ENCODE measurements at regions not wholly inside any gene's neighbourhood (a gene's known extent, or its start where the extent isn't known, plus 50 kb on each side); places are given as distances from the start of the nearest gene placed in this dataset.

GRCh38 chr13:74978591-74978990 lies 503.4 kb downstream of the TBC1D4 start:
- no peak overlapping the region for H2BK120ac ChIP-seq (replicated peaks; ENCODE audit: low read depth, low read length)

More at GRCh38 chr13:74978591-74978990, 503.4 kb downstream of the TBC1D4 start:
- TF ChIP-seq YY1 (IDR thresholded peaks at IDR 0.05; ENCODE audit: low read depth, low read length) = 0 out of 2 replicates have a peak, but pooled peaks have one; percentile 22
- TF ChIP-seq NANOG (IDR thresholded peaks at IDR 0.05; ENCODE audit: insufficient read depth, low read depth, low read length, poor library complexity, severe bottlenecking) = no peak
- 79% methylated on average over 6 of the region's 6 CpGs; no CpG with 5 or more reads in 1 of the 2 experiments for WGBS, 2 experiments (ENCODE audit: extremely low coverage in 1 of 2, insufficient coverage in 1 of 2, insufficient read length in 1 of 2, insufficient replicate concordance in 2 of 2, low coverage in 1 of 2, low lambda C conversion rate in 2 of 2, missing lambda C conversion rate in 1 of 2)
- Histone ChIP-seq H3K23me2 (ENCODE audit: low read depth, low read length) (no peaks in the 10 kb centered on the region), H3K4me1 (replicated peaks in 1 of 4; ENCODE audit: control insufficient read depth in 3 of 4, insufficient read depth in 4 of 4, low read length in 3 of 4) (peaks cover 0 to 5% (median 0%) of the 10 kb centered on the region in 4 experiments; a peak in 3 of 7 replicates), H3K79me2 (ENCODE audit: control insufficient read depth in 1 of 2, insufficient read depth in 2 of 2, low read length in 2 of 2) (no peaks in the 10 kb centered on the region), H3K14ac (ENCODE audit: insufficient read length) (no peak overlapping the region), H4K20me1 (replicated peaks in 1 of 2; ENCODE audit: control insufficient read depth in 1 of 2, insufficient read depth in 2 of 2, low read length in 2 of 2) (no peaks in the 10 kb centered on the region), H3K79me1 (ENCODE audit: low read depth, low read length) (no peaks in the 10 kb centered on the region), H3K56ac (replicated peaks; ENCODE audit: insufficient read length, low read depth, low read length) (no peak overlapping the region), H3K27ac (ENCODE audit: low read depth, low read length) (no peak overlapping the region), H3K23ac (ENCODE audit: insufficient read length) (no peak overlapping the region), H2BK12ac (ENCODE audit: low read depth, low read length) (no peak overlapping the region), H3K18ac (ENCODE audit: extremely low read depth, low read length) (no peak overlapping the region; the same call in 1 of the 2 replicates), H4K8ac (ENCODE audit: extremely low read depth, insufficient read depth, low read length) (no peak overlapping the region), H3K4me3 (ENCODE audit: extremely low read depth in 1 of 4, insufficient read depth in 2 of 4, low read depth in 3 of 4, low read length in 4 of 4) (no peak overlapping the region), H3K4me2 (ENCODE audit: insufficient read depth in 1 of 2, low read depth in 2 of 2, low read length in 2 of 2) (no peak overlapping the region), H3K9ac (replicated peaks in 1 of 4; ENCODE audit: extremely low read depth in 1 of 4, low read depth in 3 of 4, low read length in 3 of 4) (no peak overlapping the region), H2AFZ (ENCODE audit: low read length) (0 out of 2 replicates have a peak overlapping the region, but pooled peaks have one; percentile 9), H4K91ac (replicated peaks; ENCODE audit: insufficient read length, low read length) (no peak overlapping the region), H2BK5ac (ENCODE audit: low read depth, low read length) (no peak overlapping the region), H3K9me3 (ENCODE audit: insufficient read depth in 2 of 2, low read depth in 1 of 2, low read length in 1 of 2) (no peaks in the 10 kb centered on the region), H2AK5ac (ENCODE audit: low read depth, low read length) (no peak overlapping the region), H3K27me3 (replicated peaks in 1 of 4; ENCODE audit: control insufficient read depth in 3 of 4, extremely low read depth in 1 of 4, insufficient read depth in 3 of 4, low read length in 3 of 4) (no peaks in the 10 kb centered on the region), H2BK15ac (ENCODE audit: low read length) (no peak overlapping the region), H2BK20ac (ENCODE audit: low read length) (no peak overlapping the region), H4K5ac (ENCODE audit: insufficient read length, low read depth, low read length) (no peak overlapping the region), H3K36me3 (ENCODE audit: control insufficient read depth in 2 of 4, insufficient read depth in 4 of 4, low read length in 3 of 4) (no peaks in the 10 kb centered on the region), H3K4ac (replicated peaks; ENCODE audit: insufficient read length, low read depth, low read length) (no peak overlapping the region)
- no peak for FAIRE-seq
- DNase-seq (ENCODE audit: low read depth in 1 of 2, low spot score in 2 of 2) = no peak
- POLR2A ChIA-PET (ENCODE audit: partially characterized antibody) = no interaction called here
- CTCF ChIA-PET (ENCODE audit: partially characterized antibody) = interaction anchor here (0.9 kb wide), 1 partner anchor 9 kb away, joined by 4 read pairs; no protein-coding TSS in a partner anchor
